ENCODE measurements at regions not wholly inside any gene's neighbourhood (a gene's known extent, or its start where the extent isn't known, plus 50 kb on each side); places are given as distances from the start of the nearest gene placed in this dataset.
A peak's percentile ranks its signal among the peaks of the same experiment; 100 is the strongest.
"Not testable (repeated sequence)": the region's sequence is repeated elsewhere in the genome, so short reads cannot be mapped to it uniquely, and the experiment has no call there.

DNA sequence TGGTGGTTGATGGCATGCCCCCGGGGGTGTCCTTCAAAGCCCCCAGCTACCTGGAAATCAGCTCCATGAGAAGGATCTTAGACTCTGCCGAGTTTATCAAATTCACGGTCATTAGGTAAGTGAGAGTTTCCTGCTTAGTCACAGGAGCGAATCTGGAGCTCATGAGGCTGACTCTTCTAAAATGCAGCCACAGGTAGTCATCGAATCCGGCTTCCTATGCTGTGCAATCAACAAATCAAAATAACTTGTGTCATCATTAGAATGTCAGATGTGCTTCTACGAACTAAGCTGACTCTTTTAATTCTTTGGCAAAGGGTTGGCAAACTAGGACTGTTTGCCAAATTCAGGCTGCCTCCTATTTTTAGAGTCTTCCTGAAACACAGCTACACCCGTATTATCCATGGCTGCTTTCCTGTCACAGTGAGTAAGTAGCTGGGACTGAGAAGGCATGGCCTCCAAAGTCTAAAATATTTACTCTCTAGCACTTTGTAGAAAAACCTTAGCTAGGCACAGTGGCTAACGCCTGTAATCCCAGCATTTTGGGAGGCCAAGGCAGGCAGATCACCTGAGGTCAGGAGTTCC is 108.0 kb downstream of the NSUN5 start:
- not testable (repeated sequence) for H3K36me3 ChIP-seq (ENCODE audit: insufficient read depth, low read length); H3K9me3 ChIP-seq (ENCODE audit: control insufficient read depth, insufficient read depth, low read length); H3K4me1 ChIP-seq (ENCODE audit: insufficient read depth, low read length); H3K9ac ChIP-seq (ENCODE audit: low read depth, low read length)

DNA sequence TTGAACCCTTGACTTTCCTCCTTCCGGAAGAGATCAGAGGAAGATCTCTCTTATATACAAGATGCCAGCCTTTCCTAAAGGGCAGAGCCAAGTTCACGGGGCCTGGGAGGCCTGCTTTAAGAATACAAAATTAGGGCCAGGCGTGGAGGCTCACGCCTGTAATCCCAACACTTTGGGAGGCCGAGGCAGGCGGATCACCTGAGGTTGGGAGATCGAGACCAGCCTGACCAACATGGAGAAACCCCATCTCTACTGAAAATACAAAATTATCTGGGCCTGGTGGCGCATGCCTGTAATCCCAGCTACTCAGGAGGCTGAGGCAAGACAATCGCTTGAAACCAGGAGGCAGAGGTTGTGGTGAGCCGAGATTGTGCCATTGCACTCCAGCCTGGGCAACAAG is 108.2 kb upstream of the SPDYE9 start:
- H3K4me1 ChIP-seq (ENCODE audit: insufficient read depth, low read length); H3K9ac ChIP-seq (ENCODE audit: low read depth, low read length); H3K9me3 ChIP-seq (ENCODE audit: control insufficient read depth, insufficient read depth, low read length); H3K36me3 ChIP-seq (ENCODE audit: insufficient read depth, low read length): not testable (repeated sequence)

DNA sequence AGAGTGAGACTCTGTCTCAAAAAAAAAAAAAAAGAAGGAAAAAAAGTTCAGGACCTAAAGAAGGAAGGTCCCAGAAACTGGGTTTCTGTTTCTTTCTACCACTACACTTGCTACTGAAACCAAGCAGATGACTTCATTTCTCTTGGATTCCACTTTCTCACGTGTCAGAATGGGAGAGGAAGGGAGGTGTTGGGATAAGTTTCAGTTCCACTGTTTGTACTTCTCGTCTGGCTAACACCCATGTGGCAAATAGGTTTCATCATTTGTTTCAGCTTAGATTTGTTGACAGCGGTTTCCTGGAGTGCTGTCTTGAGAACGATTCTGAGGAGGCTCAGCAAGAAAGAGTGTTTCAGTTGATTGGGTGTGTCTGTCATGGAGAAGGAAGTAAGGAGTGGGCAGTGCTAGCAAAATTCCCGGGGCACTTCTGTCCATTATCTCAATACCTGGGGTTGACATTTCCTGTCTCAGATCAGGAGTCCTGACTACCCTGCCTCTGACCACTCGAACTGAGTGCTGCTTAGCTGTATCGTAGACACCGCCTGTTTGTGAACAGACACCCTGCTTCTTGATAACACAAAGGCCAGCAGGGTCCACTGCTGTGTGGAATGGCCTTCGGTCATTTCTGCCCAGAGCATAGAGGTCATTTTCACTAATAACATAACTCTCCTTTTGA is 104.8 kb upstream of the SPDYE9 start:
- H3K9me3 ChIP-seq (ENCODE audit: control insufficient read depth, insufficient read depth, low read length); H3K9ac ChIP-seq (ENCODE audit: low read depth, low read length); H3K4me1 ChIP-seq (ENCODE audit: insufficient read depth, low read length); H3K36me3 ChIP-seq (ENCODE audit: insufficient read depth, low read length): not testable (repeated sequence)

DNA sequence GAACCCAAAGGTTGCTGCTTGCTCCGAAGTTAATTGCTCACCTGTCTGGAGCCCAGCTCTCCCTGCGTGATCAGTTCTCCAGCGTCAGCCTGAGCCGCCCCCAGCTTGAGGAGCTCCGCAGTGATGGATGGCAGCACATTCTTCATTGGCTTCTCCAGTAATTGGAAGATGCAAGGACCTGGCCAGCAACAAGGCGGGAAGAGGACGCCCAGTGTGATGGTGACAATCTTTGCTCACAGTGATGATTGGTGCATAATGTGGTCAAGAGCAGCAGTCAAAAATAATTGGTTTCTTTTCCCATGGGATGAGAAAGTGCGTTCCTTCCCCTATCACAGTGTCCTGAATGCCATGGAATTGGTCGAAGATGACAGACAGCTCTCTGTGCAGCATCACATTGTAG is 102.4 kb upstream of the SPDYE9 start:
- not testable (repeated sequence) for H3K9ac ChIP-seq (ENCODE audit: low read depth, low read length); H3K9me3 ChIP-seq (ENCODE audit: control insufficient read depth, insufficient read depth, low read length); H3K36me3 ChIP-seq (ENCODE audit: insufficient read depth, low read length)

DNA sequence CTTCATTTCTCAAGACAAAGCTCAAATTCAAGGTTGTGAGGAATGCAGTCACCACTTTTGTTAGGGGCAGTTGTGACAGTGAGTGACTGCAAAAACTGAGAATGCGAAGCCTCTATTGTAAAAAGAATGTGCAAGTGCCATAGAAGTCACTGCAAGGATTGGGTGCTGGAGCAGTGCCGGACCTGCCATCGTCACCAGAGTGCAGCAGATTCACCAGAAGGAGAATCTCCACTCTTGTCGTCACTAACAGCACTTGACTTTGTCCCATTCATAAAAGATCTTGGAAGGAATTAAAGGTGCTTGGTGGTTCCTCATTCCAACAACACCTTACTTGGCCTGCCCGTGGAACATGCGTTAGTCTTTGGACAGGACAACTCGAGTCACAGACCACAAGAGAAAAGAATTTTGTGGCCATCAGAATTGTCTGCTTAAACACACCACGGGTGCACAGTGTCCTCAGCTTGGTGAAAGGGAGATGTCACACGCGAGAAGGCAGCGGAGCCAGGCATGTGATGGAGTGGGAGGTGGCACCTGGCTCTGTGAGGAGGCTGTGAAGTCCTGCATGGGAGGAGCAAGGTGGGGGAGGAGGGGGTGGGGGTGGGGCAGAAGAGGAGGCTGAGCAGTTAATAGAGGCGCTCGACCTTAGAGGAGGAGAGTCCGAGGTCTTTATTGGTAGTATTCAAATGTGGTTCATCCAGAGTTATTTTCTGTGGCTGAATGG is 100.9 kb upstream of the SPDYE9 start:
- H3K4me1 ChIP-seq (ENCODE audit: insufficient read depth, low read length), result not testable (repeated sequence)

More for the DNA sequence above, 102.4 kb upstream of the SPDYE9 start:
- not testable (repeated sequence) for H3K4me1 ChIP-seq (ENCODE audit: insufficient read depth, low read length)

DNA sequence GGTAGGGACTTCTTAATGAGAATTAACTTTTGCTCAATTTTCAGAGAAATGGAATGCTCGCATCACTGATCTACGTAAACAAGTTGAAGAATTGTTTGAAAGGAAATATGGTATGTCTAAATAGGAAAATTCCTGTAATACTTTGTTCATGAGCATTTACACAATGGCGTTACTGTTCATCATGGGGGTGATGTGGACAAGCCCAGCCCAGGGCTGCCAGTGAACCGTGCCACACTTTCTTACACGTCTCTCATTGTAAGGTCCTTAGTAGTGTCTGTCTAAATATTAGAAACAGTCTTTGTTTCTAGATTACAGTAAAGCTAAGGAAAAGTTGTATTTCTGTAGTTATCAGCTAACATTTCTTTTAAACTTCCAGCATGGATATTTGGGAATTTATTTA is 91.0 kb upstream of the SPDYE9 start:
- not testable (repeated sequence) for H3K4me1 ChIP-seq (ENCODE audit: insufficient read depth, low read length); H3K36me3 ChIP-seq (ENCODE audit: insufficient read depth, low read length); H3K9ac ChIP-seq (ENCODE audit: low read depth, low read length); H3K9me3 ChIP-seq (ENCODE audit: control insufficient read depth, insufficient read depth, low read length)

More for the DNA sequence above, 100.9 kb upstream of the SPDYE9 start:
- not testable (repeated sequence) for H3K9ac ChIP-seq (ENCODE audit: low read depth, low read length); H3K36me3 ChIP-seq (ENCODE audit: insufficient read depth, low read length); H3K9me3 ChIP-seq (ENCODE audit: control insufficient read depth, insufficient read depth, low read length)

DNA sequence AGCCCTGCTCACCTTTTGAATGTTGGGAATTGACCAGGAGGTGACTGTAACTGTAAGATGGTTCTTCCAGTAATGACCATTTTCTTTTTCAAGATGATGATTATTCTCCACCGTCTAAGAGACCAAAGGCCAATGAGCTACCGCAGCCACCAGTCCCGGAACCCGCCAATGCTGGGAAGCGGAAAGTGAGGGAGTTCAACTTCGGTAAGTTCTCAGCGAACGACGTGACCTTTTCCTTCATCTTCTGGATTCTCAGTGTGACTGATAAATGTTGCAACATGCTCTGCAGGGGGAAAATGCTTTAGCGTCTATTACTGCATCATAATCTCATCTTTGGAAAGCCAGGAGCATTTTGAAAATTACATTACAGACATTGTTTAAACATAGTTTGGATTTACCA is 89.5 kb upstream of the SPDYE9 start:
- not testable (repeated sequence) for H3K4me1 ChIP-seq (ENCODE audit: insufficient read depth, low read length); H3K36me3 ChIP-seq (ENCODE audit: insufficient read depth, low read length); H3K9me3 ChIP-seq (ENCODE audit: control insufficient read depth, insufficient read depth, low read length); H3K9ac ChIP-seq (ENCODE audit: low read depth, low read length)

DNA sequence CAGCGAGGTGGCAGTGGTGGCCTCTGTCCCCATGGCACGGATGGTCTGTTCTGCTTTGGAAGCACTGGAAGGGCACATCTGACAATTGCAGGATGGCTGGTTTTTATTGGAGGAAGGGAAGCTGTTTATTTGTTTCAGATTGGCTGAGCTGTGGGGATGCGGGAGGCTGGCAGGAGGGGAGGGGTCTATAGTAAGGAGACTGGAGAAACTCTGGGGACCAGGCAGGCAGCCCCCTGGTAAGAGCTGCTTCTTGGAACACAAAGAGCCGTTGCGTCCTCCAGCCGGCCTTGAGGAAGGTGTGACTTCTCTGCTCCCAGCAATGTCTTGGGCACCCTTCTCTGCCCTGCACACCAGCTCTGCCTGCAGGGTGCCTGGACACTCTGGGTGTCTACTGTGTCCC is 85.1 kb upstream of the SPDYE9 start:
- not testable (repeated sequence) for H3K36me3 ChIP-seq (ENCODE audit: insufficient read depth, low read length); H3K9me3 ChIP-seq (ENCODE audit: control insufficient read depth, insufficient read depth, low read length); H3K9ac ChIP-seq (ENCODE audit: low read depth, low read length); H3K4me1 ChIP-seq (ENCODE audit: insufficient read depth, low read length)

DNA sequence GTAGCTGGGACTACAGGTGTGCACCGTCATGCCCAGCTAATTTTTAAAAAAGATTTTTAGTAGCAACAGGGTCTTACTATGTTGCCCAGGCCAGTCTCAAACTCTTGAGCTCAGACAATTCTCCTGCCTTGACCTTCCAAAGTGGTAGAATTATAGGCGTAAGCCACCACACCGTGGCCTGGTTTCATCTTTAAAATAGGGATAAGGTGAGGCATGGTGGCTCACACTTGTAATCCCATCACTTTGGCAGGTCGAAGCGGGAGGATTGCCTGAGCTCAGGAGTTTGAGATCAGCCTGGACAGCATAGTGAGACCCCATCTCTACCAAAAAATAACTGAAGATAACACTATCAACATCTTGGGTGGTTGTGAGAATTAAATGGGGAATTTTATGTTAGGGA is 84.6 kb upstream of the SPDYE9 start:
- H3K4me1 ChIP-seq (ENCODE audit: insufficient read depth, low read length); H3K36me3 ChIP-seq (ENCODE audit: insufficient read depth, low read length); H3K9ac ChIP-seq (ENCODE audit: low read depth, low read length); H3K9me3 ChIP-seq (ENCODE audit: control insufficient read depth, insufficient read depth, low read length): not testable (repeated sequence)

DNA sequence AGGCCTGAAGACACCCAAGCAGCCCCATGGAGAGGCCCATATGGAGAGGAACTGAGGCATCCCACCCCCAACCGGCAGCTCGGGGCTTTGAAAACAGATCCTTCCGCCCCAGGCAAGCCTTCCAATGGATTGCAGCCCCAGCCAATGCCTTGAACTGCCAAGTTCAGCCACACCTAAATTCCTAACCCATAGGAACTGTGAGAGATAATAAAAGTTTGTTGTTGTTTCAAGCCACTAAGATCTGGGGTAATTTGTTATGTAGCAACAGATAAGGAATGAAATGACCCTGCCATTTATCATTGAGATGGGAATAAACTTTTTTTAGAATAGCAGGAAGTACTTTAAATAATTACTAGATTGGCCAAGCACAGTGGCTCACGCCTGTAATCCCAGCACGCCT is 80.3 kb upstream of the SPDYE9 start:
- H3K4me1 ChIP-seq (ENCODE audit: insufficient read depth, low read length); H3K9me3 ChIP-seq (ENCODE audit: control insufficient read depth, insufficient read depth, low read length); H3K36me3 ChIP-seq (ENCODE audit: insufficient read depth, low read length); H3K9ac ChIP-seq (ENCODE audit: low read depth, low read length): not testable (repeated sequence)

DNA sequence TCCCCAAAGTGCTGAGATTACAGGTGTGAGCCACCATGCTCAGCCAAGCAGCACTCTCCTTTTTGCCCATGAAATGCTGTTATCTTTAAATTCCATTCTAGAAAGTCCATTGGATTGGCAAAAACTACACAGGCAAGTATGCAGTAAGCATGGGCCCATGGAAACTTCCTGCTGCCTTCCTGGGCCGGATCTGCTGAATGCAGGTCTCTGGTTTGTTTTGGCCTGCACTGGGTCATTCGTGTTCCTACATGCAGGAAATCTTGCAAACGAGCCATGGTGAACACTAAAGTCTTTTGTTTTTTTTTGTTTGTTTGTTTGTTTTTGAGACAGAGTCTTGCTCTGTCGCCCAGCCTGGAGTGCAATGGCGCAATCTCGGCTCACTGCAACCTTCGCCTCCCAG is 76.8 kb upstream of the SPDYE9 start:
- H3K4me1 ChIP-seq (ENCODE audit: insufficient read depth, low read length); H3K36me3 ChIP-seq (ENCODE audit: insufficient read depth, low read length); H3K9me3 ChIP-seq (ENCODE audit: control insufficient read depth, insufficient read depth, low read length); H3K9ac ChIP-seq (ENCODE audit: low read depth, low read length): not testable (repeated sequence)

DNA sequence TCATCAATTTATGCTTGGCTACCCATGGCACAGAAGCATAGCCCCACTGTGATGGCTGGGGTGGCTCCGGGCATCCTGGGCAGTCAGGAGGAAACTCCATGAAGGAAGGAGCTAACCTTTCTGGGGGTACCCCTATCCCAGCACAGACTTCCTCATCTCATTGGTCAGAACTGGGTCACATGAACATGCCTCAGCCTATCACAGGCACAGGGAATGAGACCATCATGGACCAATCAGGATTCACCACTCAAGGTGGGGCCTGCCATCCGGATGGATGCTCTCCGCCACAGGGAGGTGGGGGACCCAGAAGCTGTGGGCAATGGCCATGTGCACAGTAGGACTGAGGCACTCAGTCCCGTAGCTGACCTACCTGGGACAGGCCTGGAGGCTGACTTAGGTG is 75.9 kb upstream of the SPDYE9 start:
- H3K9me3 ChIP-seq (ENCODE audit: control insufficient read depth, insufficient read depth, low read length); H3K9ac ChIP-seq (ENCODE audit: low read depth, low read length); H3K4me1 ChIP-seq (ENCODE audit: insufficient read depth, low read length); H3K36me3 ChIP-seq (ENCODE audit: insufficient read depth, low read length): not testable (repeated sequence)

DNA sequence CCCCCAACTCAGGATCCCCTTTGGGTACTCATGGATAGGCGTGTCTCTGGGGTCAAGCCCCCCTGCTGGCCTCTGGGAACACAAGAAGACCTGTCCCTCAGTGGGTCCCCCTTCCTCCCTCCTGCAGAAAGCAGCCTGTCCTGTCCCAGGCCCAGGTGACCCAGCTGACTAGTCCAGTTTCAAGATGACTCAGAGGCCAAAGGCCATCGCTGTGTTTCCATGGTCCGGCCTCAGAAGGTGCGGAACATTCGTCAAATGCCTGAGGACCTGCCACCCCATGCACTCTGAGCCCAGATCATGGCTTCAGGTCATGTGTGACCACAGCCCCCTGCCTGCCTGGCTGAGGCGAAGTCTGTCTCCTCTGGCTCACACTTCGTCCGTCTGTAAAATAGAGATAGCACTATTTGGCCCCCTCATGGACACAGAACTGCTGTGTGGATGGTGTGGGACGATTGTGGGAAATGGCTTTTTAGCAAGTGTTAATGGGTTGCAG is 71.4 kb upstream of the SPDYE9 start:
- not testable (repeated sequence) for H3K36me3 ChIP-seq (ENCODE audit: insufficient read depth, low read length)

DNA sequence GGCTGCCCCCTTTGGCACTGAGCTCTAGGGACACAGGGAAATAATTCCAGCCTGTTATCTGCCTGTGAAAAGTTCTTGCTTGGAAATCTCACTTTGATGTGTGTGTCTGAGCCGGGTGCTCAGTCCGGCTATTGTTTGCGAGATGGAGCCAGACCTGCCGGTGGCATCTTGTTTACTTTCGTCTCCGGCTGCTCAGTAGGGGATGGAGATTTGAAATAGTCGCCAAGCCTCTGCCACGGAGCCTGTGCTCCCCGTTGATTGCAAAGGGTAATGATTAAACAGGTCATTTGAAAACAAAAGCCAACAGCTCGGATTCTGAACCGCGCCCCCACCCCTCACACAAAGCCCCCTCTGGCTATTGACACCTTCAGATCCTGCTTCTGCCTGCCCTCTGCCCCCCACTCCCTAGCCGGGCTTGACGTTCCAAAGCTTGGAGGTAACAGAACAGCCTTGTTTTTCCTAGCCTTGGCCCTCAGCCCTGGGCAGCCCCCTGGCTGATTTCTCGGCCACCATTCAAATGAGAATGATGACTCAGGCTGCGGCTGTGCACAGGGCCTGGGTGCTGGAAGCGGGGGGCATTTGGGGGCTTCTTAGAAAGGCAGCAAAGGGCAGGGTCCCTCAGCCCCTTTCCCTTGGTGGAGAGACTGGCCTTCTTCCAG is 70.8 kb upstream of the SPDYE9 start:
- not testable (repeated sequence) for H3K36me3 ChIP-seq (ENCODE audit: insufficient read depth, low read length); H3K9me3 ChIP-seq (ENCODE audit: control insufficient read depth, insufficient read depth, low read length)
- H3K9ac ChIP-seq (ENCODE audit: low read depth, low read length), result peak overlapping the region; percentile 38; the same call in 1 of the 2 replicates

More for the DNA sequence above, 71.4 kb upstream of the SPDYE9 start:
- H3K9ac ChIP-seq (ENCODE audit: low read depth, low read length); H3K4me1 ChIP-seq (ENCODE audit: insufficient read depth, low read length); H3K9me3 ChIP-seq (ENCODE audit: control insufficient read depth, insufficient read depth, low read length): not testable (repeated sequence)

DNA sequence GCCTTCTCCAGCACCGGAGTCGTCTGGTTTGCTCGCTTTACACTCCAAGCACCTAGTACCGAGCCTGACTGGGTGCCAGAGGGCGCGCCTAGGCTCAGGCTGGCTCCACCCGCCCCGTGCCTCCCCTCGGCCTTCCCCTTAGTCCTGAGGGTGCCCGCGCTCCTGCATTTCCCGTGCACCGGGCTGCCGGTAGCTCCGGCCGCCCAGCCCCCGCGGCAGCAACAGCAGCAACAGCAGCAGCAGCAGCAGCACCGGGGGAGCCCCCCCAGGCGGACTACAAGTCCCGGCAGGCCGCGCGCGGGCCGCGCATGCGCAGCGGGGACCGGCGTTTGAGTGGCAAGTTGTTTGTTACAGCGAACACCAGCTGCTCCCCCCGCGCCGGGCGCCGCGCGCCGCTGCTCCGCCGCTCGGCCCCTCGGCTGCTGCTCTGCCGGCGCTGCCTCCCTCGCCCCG is 68.8 kb upstream of the SPDYE9 start:
- not testable (repeated sequence) for H3K9me3 ChIP-seq (ENCODE audit: control insufficient read depth, insufficient read depth, low read length); H3K36me3 ChIP-seq (ENCODE audit: insufficient read depth, low read length); H3K9ac ChIP-seq (ENCODE audit: low read depth, low read length); H3K4me1 ChIP-seq (ENCODE audit: insufficient read depth, low read length)

More for the DNA sequence above, 70.8 kb upstream of the SPDYE9 start:
- H3K4me1 ChIP-seq (ENCODE audit: insufficient read depth, low read length), result not testable (repeated sequence)
